ENCODE measurements at regions not wholly inside any gene's neighbourhood (a gene's known extent, or its start where the extent isn't known, plus 50 kb on each side); places are given as distances from the start of the nearest gene placed in this dataset.

DNA sequence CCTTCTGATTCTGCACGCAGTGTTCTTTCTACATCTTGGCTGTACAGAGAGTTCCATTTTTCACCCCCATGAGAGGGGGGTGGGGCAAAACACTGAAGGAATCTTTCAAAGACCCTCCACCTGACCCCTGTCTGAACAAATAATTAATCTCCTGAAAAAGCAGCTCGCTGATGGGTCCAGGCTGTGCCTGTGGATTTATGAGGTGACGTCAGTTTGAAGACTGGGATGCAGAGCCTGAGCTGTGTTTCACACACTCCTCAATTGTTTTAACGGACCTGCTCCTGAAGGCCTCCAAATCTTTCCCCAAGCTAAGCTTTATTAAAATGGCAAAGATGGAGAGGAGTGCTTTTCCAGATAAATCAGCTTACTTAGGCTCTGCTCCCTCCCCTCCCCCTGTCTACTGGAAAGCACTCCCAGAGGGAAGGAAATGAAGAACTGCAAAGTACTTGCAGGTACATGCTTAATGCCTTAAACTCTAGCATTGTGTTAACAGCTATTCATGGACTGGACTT, 390.2 kb upstream of the TNP1 start:
- TF ChIP-seq CTCF (conservative IDR thresholded peaks at IDR 0.05; ENCODE audit: low read length) (no peak), EZH2phosphoT487 (IDR thresholded peaks at IDR 0.05; ENCODE audit: borderline replicate concordance, low read depth, low read length) (no peak)
